ENCODE measurements at regions not wholly inside any gene's neighbourhood (a gene's known extent, or its start where the extent isn't known, plus 50 kb on each side); places are given as distances from the start of the nearest gene placed in this dataset.

DNA sequence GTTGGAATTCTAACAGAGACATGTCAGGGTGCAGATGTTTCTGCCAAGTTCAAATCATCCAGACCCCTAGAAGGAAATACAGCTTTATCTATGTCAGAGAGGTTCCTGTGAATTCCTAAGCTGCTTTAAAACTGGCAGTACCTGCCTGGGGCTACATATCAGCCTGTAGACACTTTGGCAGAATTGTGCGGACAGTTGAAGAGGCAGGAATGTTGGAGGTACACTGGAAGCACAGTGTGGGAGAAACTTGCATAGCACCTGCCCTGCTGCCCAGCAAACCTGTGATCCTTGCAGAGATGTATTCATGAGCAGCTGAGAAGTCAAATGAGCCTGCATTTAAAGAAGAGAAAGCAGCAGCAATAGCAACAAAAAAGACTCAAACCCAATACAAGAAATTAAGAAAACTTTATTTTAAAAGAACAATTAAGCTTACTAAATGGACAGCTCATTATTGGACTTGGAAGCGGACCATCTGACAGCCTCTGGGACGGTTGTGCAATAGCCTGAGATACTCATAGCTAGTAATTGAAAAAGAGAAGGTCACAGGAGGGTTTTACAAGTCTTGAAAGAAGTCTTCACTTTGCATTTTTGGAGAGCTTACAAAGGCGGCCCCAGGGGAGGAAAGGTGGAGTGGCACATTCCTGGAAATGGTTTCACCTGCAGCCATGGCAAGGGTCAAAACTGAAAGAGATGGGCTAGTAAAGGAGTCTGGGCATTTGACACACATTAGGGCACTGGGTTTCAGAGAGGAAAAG, 280.9 kb upstream of the FLRT2 start:
- TF ChIP-seq, protein P1, sequence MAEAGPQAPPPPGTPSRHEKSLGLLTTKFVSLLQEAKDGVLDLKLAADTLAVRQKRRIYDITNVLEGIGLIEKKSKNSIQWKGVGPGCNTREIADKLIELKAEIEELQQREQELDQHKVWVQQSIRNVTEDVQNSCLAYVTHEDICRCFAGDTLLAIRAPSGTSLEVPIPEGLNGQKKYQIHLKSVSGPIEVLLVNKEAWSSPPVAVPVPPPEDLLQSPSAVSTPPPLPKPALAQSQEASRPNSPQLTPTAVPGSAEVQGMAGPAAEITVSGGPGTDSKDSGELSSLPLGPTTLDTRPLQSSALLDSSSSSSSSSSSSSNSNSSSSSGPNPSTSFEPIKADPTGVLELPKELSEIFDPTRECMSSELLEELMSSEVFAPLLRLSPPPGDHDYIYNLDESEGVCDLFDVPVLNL (CRISPR knock-in tag; IDR thresholded peaks at IDR 0.05; ENCODE audit: borderline replicate concordance, low read depth), result no peak
- no peak for TF ChIP-seq ZNF416 (CRISPR knock-in tag; IDR thresholded peaks at IDR 0.05)

Measured in WTC11 (cell line).